GM12874 (cell line): ENCODE measurements at regions not wholly inside any gene's neighbourhood (a gene's known extent, or its start where the extent isn't known, plus 50 kb on each side); places are given as distances from the start of the nearest gene placed in this dataset.

ENCODE experiments used
- CTCF ChIP-seq: IDR thresholded peaks from 2 replicates; pipeline ENCODE4 v1.5.1; 2011; ENCODE audit warnings: low read depth, mild to moderate bottlenecking, control low read depth, low read length, moderate library complexity; ENCODE audit not compliant: insufficient read depth

GRCh38 chr3:6179761-6180160 is 681.2 kb upstream of the GRM7 start:
- TF ChIP-seq CTCF = no peak

GRCh38 chr3:6180171-6180570 is 680.7 kb upstream of the GRM7 start:
- no peak for TF ChIP-seq CTCF

GRCh38 chr3:6182476-6182875 is 678.4 kb upstream of the GRM7 start:
- no peak for TF ChIP-seq CTCF

- no peak for TF ChIP-seq CTCF
Measured at GRCh38 chr3:6182909-6183308, 678.0 kb upstream of the GRM7 start.

- TF ChIP-seq CTCF = no peak
Measured at GRCh38 chr3:6189384-6189783, 671.5 kb upstream of the GRM7 start.

- peak; percentile 25; the same call in 1 of the 2 replicates for TF ChIP-seq CTCF
Measured at GRCh38 chr3:6204891-6205290, 656.0 kb upstream of the GRM7 start.

- no peak for TF ChIP-seq CTCF
Measured at GRCh38 chr3:6216135-6217026, 644.5 kb upstream of the GRM7 start.
